HCT116 (cell line): ENCODE measurements at regions not wholly inside any gene's neighbourhood (a gene's known extent, or its start where the extent isn't known, plus 50 kb on each side); places are given as distances from the start of the nearest gene placed in this dataset.

Experiments
- ATAC-seq: fragments of 200-7000 bp; cut with Tn5 transposase; 2 replicates; pipeline ENCODE4 v1.9.1; 2020; ENCODE audit warnings: mild to moderate bottlenecking, moderate library complexity
- BruUV-seq: library from RNA; stranded (reverse); fragments of 400-500 nt; replicated peaks from 2 replicates; lab custom pipeline; 2021; lab: Mats Ljungman, UMichigan
- CTCF ChIA-PET: fragments of 300-600 bp; sonication (Branson Sonifier 250); formaldehyde crosslinking; loops from one replicate; lab custom pipeline; 2021; ENCODE audit warnings: antibody characterized with exemption; lab: Charles Lee
- POLR2A ChIA-PET: fragments of 300-600, 350-600 bp; sonication (Branson Sonifier 250); formaldehyde crosslinking; loops from one replicate; lab custom pipeline; 2021; ENCODE audit warnings: antibody characterized with exemption; lab: Charles Lee
- RAD21 ChIA-PET, 2 experiments: fragments of 300-600 bp; sonication (Branson Sonifier 250); formaldehyde crosslinking; loops; one replicate each; lab custom pipeline; 2023; ENCODE audit warnings: low total read pairs in 2 of 2; ENCODE audit not compliant: uncharacterized antibody in 2 of 2, unreplicated experiment in 2 of 2, low non-redundant PET in 1 of 2; lab: Charles Lee
- DNase-seq: peaks from one replicate; pipeline ENCODE4 v3.0.0-alpha.2; 2010; ENCODE audit warnings: low read depth, low spot score
- H2AFZ ChIP-seq: fragments of 200-600 bp; shearing (Covaris generic), sonication (generic); 2 replicates; pipeline ENCODE4 v1.6.1; 2017; ENCODE audit warnings: low read depth, mixed run types, mixed read lengths, antibody characterized with exemption, low read length; ENCODE audit not compliant: poor library complexity, severe bottlenecking
- H3K27ac ChIP-seq: 2 replicates; pipeline ENCODE4 v1.5.1; 2012; ENCODE audit warnings: low read depth, low read length
- H3K27me3 ChIP-seq: fragments of 200-600 bp; sonication (generic); 2 replicates; pipeline ENCODE4 v1.6.1; 2016; ENCODE audit warnings: mixed run types, low read length, mixed read lengths; ENCODE audit not compliant: insufficient read depth
- H3K36me3 ChIP-seq, 2 experiments: fragments of 200-500 bp in 1 of 2; fragments of 200-600 bp in 1 of 2; sonication (Bioruptor generic) in 1 of 2; sonication (generic) in 1 of 2; 2 replicates each; pipeline versions ENCODE4 v1.5.1 to v1.6.1; 2014 to 2016; ENCODE audit warnings: low read length in 2 of 2, inconsistent platforms in 1 of 2, mixed read lengths in 1 of 2, mixed run types in 1 of 2; ENCODE audit not compliant: insufficient read depth in 2 of 2, control insufficient read depth in 1 of 2
- H3K4me1 ChIP-seq, 2 experiments: fragments of 200-600 bp in 1 of 2; sonication (generic) in 1 of 2; 2 replicates each; pipeline versions ENCODE4 v1.5.1 to v1.6.1; 2012 to 2017; ENCODE audit warnings: low read length in 2 of 2, inconsistent platforms in 1 of 2, mild to moderate bottlenecking in 1 of 2, mixed read lengths in 1 of 2, mixed run types in 1 of 2, moderate library complexity in 1 of 2; ENCODE audit not compliant: insufficient read depth in 2 of 2, control insufficient read depth in 1 of 2
- H3K4me2 ChIP-seq: fragments of 200-600 bp; sonication (generic); 2 replicates; pipeline ENCODE4 v1.6.1; 2017; ENCODE audit warnings: mixed run types, low read length, mixed read lengths
- H3K4me3 ChIP-seq, 2 experiments: fragments of 200-600 bp in 1 of 2; sonication (generic) in 1 of 2; replicated peaks in 1 of 2; 2 replicates each; pipeline ENCODE4 v1.5.1; 2011 to 2016; ENCODE audit warnings: low read length in 2 of 2, control low read depth in 1 of 2, low read depth in 1 of 2, mild to moderate bottlenecking in 1 of 2, mixed read lengths in 1 of 2, mixed run types in 1 of 2
- H3K79me2 ChIP-seq: fragments of 200-600 bp; sonication (generic); 2 replicates; pipeline ENCODE4 v1.6.1; 2017; ENCODE audit warnings: mild to moderate bottlenecking, mixed run types, low read length, moderate library complexity, mixed read lengths; ENCODE audit not compliant: insufficient read depth
- H3K9ac ChIP-seq: fragments of 200-600 bp; sonication (generic); 2 replicates; pipeline ENCODE4 v1.6.1; 2016; ENCODE audit warnings: low read length, mixed read lengths
- H3K9me2 ChIP-seq: fragments of 200-600 bp; sonication (generic), shearing (Covaris generic); 2 replicates; pipeline ENCODE4 v1.6.1; 2017; ENCODE audit warnings: mixed run types, mild to moderate bottlenecking, moderate library complexity; ENCODE audit not compliant: insufficient read depth
- H3K9me3 ChIP-seq, 2 experiments: fragments of 200-500 bp in 1 of 2; fragments of 200-600 bp in 1 of 2; sonication (Bioruptor generic) in 1 of 2; sonication (generic) in 1 of 2; 2 replicates each; pipeline ENCODE4 v1.6.1; 2014 to 2017; ENCODE audit warnings: low read length in 2 of 2, mixed read lengths in 2 of 2, inconsistent platforms in 1 of 2, low read depth in 1 of 2, mild to moderate bottlenecking in 1 of 2, mixed run types in 1 of 2, moderate library complexity in 1 of 2; ENCODE audit not compliant: control insufficient read depth in 1 of 2, insufficient read depth in 1 of 2
- H4K20me1 ChIP-seq: fragments of 200-600 bp; sonication (generic), shearing (Covaris generic); 2 replicates; pipeline ENCODE4 v1.6.1; 2017; ENCODE audit warnings: mixed run types, mild to moderate bottlenecking, moderate library complexity; ENCODE audit not compliant: insufficient read depth
- CBX3 ChIP-seq: IDR thresholded peaks from 2 replicates; pipeline ENCODE4 v1.6.1; 2012; ENCODE audit warnings: low read depth
- CEBPB ChIP-seq: IDR thresholded peaks from 2 replicates; pipeline ENCODE4 v1.6.1; 2012; ENCODE audit warnings: low read depth
- EGR1 ChIP-seq: IDR thresholded peaks from 2 replicates; pipeline ENCODE4 v1.6.1; 2012; ENCODE audit warnings: low read depth
- EZH2phosphoT487 ChIP-seq: fragments of 200-600 bp; IDR thresholded peaks from 2 replicates; pipeline ENCODE4 v1.6.1; 2018; ENCODE audit warnings: antibody characterized with exemption, borderline replicate concordance
- FOSL1 ChIP-seq: IDR thresholded peaks from 2 replicates; pipeline ENCODE4 v1.6.1; 2012; ENCODE audit warnings: low read depth
- POLR2A ChIP-seq: IDR thresholded peaks from 2 replicates; pipeline ENCODE4 v1.7.0; 2011; ENCODE audit warnings: borderline replicate concordance; ENCODE audit not compliant: insufficient read depth, insufficient read length; ENCODE audit errors: extremely low read depth
- POLR2AphosphoS5 ChIP-seq: IDR thresholded peaks from 2 replicates; pipeline ENCODE4 v1.6.1; 2011; ENCODE audit warnings: mild to moderate bottlenecking, low read depth, low read length, moderate library complexity
- RAD21 ChIP-seq: IDR thresholded peaks from 2 replicates; pipeline ENCODE4 v1.6.1; 2012; ENCODE audit warnings: low read depth, mild to moderate bottlenecking
- SIN3A ChIP-seq: IDR thresholded peaks from 2 replicates; pipeline ENCODE4 v1.6.1; 2012; ENCODE audit warnings: low read depth
- SP1 ChIP-seq: IDR thresholded peaks from 2 replicates; pipeline ENCODE4 v1.6.1; 2012; ENCODE audit warnings: low read depth
- SRF ChIP-seq: IDR thresholded peaks from 2 replicates; pipeline ENCODE4 v1.6.1; 2012; ENCODE audit warnings: low read depth
- TCF7L2 ChIP-seq: IDR thresholded peaks from 2 replicates; pipeline ENCODE4 v1.7.0; 2011; ENCODE audit warnings: borderline replicate concordance, inconsistent platforms; ENCODE audit not compliant: insufficient read depth, insufficient read length; ENCODE audit errors: extremely low read depth
- YY1 ChIP-seq: IDR thresholded peaks from 2 replicates; pipeline ENCODE4 v1.6.1; 2011; ENCODE audit warnings: low read length, low read depth, moderate library complexity, mild to moderate bottlenecking; ENCODE audit not compliant: insufficient replicate concordance; ENCODE audit errors: extremely low read depth
- intact Hi-C: fragments of 100-400 bp; cut with micrococcal nuclease; formaldehyde crosslinking; loops from 2 replicates; pipeline ENCODE4 v1.10.0; 2022
- TF ChIP-seq, protein P1 (sequence below), 3 experiments: fragments of 200-600 bp in 1 of 3; sonication (generic) in 1 of 3; IDR thresholded peaks in 2 of 3; conservative IDR thresholded peaks in 1 of 3; 2 replicates each; pipeline ENCODE4 v1.5.1; 2012 to 2017; ENCODE audit warnings: low read depth in 2 of 3, low read length in 2 of 3, antibody characterized with exemption in 1 of 3, borderline replicate concordance in 1 of 3, control low read depth in 1 of 3, mild to moderate bottlenecking in 1 of 3, mixed read lengths in 1 of 3, mixed run types in 1 of 3, moderate library complexity in 1 of 3; ENCODE audit not compliant: insufficient read depth in 1 of 3
- TF ChIP-seq, protein P2 (sequence below): IDR thresholded peaks from 2 replicates; pipeline ENCODE4 v1.6.1; 2012
- TF ChIP-seq, protein P3 (sequence below): IDR thresholded peaks from 2 replicates; pipeline ENCODE4 v1.6.1; 2011; ENCODE audit warnings: mild to moderate bottlenecking, low read length, moderate library complexity; ENCODE audit not compliant: insufficient replicate concordance; ENCODE audit errors: extremely low read depth
- TF ChIP-seq, protein P4 (sequence below): IDR thresholded peaks from 2 replicates; pipeline ENCODE4 v1.6.1; 2012

DNA sequence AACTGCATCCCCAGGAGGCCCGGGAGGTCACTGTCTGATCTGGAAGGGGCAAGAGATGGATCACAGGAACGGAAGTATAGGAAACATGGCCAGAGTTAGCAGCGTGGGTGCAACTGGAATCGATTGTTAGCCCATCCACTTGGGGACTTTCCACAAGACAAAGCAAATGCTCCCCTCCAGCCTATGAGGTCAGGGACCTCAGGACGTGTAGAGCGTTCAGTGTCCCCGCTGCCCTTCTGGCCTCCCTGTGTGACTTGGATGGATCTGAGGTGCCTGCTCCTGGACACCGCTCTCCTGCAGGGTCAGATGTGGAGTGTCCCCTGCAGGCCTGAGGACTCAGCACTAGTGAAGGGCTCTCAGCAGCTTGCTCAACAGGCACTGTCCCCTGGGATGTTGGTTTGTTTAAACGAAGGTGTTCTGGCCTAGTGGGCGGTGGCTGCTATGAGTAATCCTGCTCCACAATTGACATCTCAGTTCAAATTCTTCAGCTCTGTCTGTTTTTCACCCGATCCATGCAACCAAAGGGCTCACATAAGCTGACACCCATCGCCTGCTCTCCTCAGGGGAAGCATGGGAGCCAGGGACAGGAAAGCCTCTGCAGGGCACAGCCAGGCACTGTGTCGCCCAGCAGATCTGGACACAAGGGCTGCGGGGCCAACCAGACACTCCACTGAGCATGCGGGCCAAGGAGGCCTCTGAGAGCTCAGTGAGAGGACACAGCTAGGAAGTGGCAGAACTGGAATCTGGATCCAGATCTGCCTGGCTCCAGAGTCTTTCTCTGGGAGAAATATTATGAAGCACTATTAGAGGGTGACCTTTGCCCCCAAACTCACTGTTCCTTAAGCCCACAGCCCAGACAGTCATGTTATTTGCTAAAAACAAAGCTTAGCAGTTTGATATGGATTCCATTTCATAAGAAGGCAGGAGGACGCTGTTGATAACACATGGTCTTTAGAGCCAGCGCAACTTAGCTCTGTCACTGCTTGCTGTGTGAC is 78.5 kb downstream of the RHOB start:
- TF ChIP-seq, protein P1, sequence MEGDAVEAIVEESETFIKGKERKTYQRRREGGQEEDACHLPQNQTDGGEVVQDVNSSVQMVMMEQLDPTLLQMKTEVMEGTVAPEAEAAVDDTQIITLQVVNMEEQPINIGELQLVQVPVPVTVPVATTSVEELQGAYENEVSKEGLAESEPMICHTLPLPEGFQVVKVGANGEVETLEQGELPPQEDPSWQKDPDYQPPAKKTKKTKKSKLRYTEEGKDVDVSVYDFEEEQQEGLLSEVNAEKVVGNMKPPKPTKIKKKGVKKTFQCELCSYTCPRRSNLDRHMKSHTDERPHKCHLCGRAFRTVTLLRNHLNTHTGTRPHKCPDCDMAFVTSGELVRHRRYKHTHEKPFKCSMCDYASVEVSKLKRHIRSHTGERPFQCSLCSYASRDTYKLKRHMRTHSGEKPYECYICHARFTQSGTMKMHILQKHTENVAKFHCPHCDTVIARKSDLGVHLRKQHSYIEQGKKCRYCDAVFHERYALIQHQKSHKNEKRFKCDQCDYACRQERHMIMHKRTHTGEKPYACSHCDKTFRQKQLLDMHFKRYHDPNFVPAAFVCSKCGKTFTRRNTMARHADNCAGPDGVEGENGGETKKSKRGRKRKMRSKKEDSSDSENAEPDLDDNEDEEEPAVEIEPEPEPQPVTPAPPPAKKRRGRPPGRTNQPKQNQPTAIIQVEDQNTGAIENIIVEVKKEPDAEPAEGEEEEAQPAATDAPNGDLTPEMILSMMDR (IDR thresholded peaks at IDR 0.05 in 2 of 3, conservative IDR thresholded peaks at IDR 0.05 in 1 of 3; ENCODE audit: borderline replicate concordance in 1 of 3, insufficient read depth in 1 of 3, low read depth in 2 of 3, low read length in 2 of 3) = no peak
- TF ChIP-seq RAD21 = no peak
- TF ChIP-seq EZH2phosphoT487 = no peak
- no peak for TF ChIP-seq CEBPB
- TF ChIP-seq SP1 = no peak
- TF ChIP-seq, protein P2, sequence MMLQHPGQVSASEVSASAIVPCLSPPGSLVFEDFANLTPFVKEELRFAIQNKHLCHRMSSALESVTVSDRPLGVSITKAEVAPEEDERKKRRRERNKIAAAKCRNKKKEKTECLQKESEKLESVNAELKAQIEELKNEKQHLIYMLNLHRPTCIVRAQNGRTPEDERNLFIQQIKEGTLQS = no peak
- TF ChIP-seq, protein P3, sequence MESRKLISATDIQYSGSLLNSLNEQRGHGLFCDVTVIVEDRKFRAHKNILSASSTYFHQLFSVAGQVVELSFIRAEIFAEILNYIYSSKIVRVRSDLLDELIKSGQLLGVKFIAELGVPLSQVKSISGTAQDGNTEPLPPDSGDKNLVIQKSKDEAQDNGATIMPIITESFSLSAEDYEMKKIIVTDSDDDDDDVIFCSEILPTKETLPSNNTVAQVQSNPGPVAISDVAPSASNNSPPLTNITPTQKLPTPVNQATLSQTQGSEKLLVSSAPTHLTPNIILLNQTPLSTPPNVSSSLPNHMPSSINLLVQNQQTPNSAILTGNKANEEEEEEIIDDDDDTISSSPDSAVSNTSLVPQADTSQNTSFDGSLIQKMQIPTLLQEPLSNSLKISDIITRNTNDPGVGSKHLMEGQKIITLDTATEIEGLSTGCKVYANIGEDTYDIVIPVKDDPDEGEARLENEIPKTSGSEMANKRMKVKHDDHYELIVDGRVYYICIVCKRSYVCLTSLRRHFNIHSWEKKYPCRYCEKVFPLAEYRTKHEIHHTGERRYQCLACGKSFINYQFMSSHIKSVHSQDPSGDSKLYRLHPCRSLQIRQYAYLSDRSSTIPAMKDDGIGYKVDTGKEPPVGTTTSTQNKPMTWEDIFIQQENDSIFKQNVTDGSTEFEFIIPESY = no peak
- no peak for TF ChIP-seq FOSL1
- TF ChIP-seq YY1 = no peak
- no peak for TF ChIP-seq SIN3A
- no peak for TF ChIP-seq EGR1
- TF ChIP-seq SRF = no peak
- TF ChIP-seq CBX3 = no peak
- TF ChIP-seq POLR2A = no peak
- TF ChIP-seq, protein P4, sequence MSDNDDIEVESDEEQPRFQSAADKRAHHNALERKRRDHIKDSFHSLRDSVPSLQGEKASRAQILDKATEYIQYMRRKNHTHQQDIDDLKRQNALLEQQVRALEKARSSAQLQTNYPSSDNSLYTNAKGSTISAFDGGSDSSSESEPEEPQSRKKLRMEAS = no peak
- TF ChIP-seq POLR2AphosphoS5 = no peak
- TF ChIP-seq TCF7L2 = no peak
- no peak overlapping the region for H3K9ac ChIP-seq
- ChIA-PET POLR2A (interaction anchor here (2.5 kb wide), 1 partner anchor 78 kb away, joined by 7 read pairs; the partner anchor contains the start of gene RHOB), RAD21 (no interaction called here), CTCF (no interaction called here)
- no peaks in the 10 kb centered on the region for H3K79me2 ChIP-seq
- H3K36me3 ChIP-seq = no peaks in the 10 kb centered on the region
- H3K9me2 ChIP-seq = no peaks in the 10 kb centered on the region
- H2AFZ ChIP-seq = no peak overlapping the region
- intact Hi-C loops = no loop called here
- peak overlapping the region; percentile 39 for H3K4me2 ChIP-seq
- no peaks in the 10 kb centered on the region for H4K20me1 ChIP-seq
- no peaks in the 10 kb centered on the region for H3K9me3 ChIP-seq
- peak; percentile 68 for ATAC-seq
- no peak overlapping the region for H3K4me3 ChIP-seq
- no peak for DNase-seq
- peaks cover 0 to 12% of the 10 kb centered on the region in 2 experiments; a peak in 3 of 4 replicates for H3K4me1 ChIP-seq
- H3K27ac ChIP-seq = no peak overlapping the region
- no TSS peak for BruUV-seq
- no peaks in the 10 kb centered on the region for H3K27me3 ChIP-seq
